ENCODE measurements at regions not wholly inside any gene's neighbourhood (a gene's known extent, or its start where the extent isn't known, plus 50 kb on each side); places are given as distances from the start of the nearest gene placed in this dataset.
"Not testable (repeated sequence)": the region's sequence is repeated elsewhere in the genome, so short reads cannot be mapped to it uniquely, and the experiment has no call there.

GRCh38 chr9:97182532-97182931 lies 124.9 kb upstream of the CCDC180 start:
- not testable (repeated sequence) for TF ChIP-seq EZH2phosphoT487 (IDR thresholded peaks at IDR 0.05; ENCODE audit: insufficient read depth, low read depth); EZH2 (IDR thresholded peaks at IDR 0.05; ENCODE audit: insufficient read depth, poor library complexity, severe bottlenecking)
